Endothelial cell (in vitro differentiated cells): ENCODE measurements at regions not wholly inside any gene's neighbourhood (a gene's known extent, or its start where the extent isn't known, plus 50 kb on each side); places are given as distances from the start of the nearest gene placed in this dataset.

Experiments
- DNase-seq: peaks from one replicate; pipeline ENCODE4 v3.0.0; 2021; ENCODE audit warnings: low spot score
- H3K27ac Mint-ChIP-seq: one replicate; pipeline ENCODE4 v1.8.0; 2021; ENCODE audit warnings: mixed read lengths, inconsistent platforms; ENCODE audit not compliant: unreplicated experiment
- H3K27me3 Mint-ChIP-seq: one replicate; pipeline ENCODE4 v1.8.0; 2021; ENCODE audit warnings: mild to moderate bottlenecking, moderate library complexity, mixed read lengths, inconsistent platforms; ENCODE audit not compliant: unreplicated experiment
- H3K36me3 Mint-ChIP-seq: one replicate; pipeline ENCODE4 v1.8.0; 2021; ENCODE audit warnings: mild to moderate bottlenecking, low read depth, mixed read lengths, inconsistent platforms; ENCODE audit not compliant: unreplicated experiment
- H3K4me1 Mint-ChIP-seq: one replicate; pipeline ENCODE4 v1.8.0; 2021; ENCODE audit warnings: mild to moderate bottlenecking, mixed read lengths, inconsistent platforms; ENCODE audit not compliant: unreplicated experiment
- H3K4me3 Mint-ChIP-seq: one replicate; pipeline ENCODE4 v1.8.0; 2021; ENCODE audit warnings: mild to moderate bottlenecking, mixed read lengths, inconsistent platforms; ENCODE audit not compliant: unreplicated experiment
- H3K9me3 Mint-ChIP-seq: one replicate; pipeline ENCODE4 v1.8.0; 2021; ENCODE audit warnings: mixed read lengths, inconsistent platforms; ENCODE audit not compliant: unreplicated experiment
- TF ChIP-seq, protein P1 (sequence below): fragments of 200-600 bp; sonication (generic); IDR thresholded peaks from one replicate; pipeline ENCODE4 v1.5.0; 2021; ENCODE audit warnings: antibody characterized with exemption; ENCODE audit not compliant: unreplicated experiment

DNA sequence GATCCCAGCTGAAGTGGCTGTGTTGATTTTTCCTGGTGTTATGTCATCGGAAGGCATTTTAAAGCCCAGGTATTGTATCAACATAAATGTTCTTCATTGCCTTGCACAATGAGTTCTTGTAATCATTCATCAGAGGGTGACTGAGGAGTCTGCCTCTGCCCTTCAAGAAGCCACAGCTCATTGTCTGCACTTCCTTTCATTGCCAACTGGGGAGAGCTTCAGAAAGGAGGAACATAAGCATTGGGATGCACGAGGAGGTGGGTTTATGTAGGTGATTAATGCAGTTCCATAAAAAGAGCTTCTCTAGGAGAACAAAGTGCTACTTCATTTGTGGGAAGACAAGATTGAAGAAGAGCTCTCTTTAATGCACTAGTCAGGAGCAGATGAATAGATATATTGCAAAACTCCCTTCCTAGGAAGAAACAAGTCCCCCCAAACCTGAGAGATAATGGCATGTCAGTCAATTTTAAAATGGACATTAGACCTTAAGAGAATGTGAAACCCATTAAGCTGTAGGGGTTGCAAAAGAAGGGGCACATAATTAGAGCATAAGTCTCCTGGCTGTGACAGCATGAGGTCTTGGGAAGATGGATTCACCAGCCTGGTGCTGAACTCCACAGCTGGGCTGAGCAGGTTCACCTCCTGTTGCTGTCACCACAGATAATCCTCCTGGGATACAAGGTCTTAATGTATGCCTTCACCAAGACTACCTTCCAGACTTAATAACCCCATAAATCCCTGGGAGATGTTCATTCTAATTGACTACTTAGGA, 124.6 kb downstream of the BACH1 start:
- Mint-ChIP-seq H3K4me3 (no peak overlapping the region), H3K4me1 (no peaks in the 10 kb centered on the region), H3K27me3 (peaks cover 3% of the 10 kb centered on the region), H3K9me3 (no peaks in the 10 kb centered on the region), H3K27ac (no peak overlapping the region), H3K36me3 (no peaks in the 10 kb centered on the region)
- TF ChIP-seq, protein P1, sequence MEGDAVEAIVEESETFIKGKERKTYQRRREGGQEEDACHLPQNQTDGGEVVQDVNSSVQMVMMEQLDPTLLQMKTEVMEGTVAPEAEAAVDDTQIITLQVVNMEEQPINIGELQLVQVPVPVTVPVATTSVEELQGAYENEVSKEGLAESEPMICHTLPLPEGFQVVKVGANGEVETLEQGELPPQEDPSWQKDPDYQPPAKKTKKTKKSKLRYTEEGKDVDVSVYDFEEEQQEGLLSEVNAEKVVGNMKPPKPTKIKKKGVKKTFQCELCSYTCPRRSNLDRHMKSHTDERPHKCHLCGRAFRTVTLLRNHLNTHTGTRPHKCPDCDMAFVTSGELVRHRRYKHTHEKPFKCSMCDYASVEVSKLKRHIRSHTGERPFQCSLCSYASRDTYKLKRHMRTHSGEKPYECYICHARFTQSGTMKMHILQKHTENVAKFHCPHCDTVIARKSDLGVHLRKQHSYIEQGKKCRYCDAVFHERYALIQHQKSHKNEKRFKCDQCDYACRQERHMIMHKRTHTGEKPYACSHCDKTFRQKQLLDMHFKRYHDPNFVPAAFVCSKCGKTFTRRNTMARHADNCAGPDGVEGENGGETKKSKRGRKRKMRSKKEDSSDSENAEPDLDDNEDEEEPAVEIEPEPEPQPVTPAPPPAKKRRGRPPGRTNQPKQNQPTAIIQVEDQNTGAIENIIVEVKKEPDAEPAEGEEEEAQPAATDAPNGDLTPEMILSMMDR = no peak
- DNase-seq = no peak

DNA sequence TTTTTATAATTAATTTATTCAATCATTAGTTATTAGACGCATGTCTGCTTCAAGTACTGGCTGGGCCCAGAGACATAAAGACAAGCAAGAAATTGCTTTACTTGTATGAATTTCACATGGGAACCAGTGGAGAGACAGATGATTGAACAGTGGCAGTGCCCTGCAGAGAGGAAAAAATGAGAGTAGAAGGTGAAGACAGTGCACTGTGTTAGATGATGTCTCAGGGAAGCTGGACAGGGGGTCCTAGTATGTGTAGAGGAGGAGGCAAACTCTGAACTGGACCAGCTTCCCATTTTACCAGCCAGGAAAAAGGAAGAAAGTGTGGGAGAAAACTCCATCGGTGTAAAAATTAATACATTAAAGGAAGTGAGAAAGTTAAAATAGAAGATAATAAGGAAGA, 126.0 kb downstream of the BACH1 start:
- Mint-ChIP-seq H3K4me1 (no peaks in the 10 kb centered on the region), H3K4me3 (no peak overlapping the region)

DNA sequence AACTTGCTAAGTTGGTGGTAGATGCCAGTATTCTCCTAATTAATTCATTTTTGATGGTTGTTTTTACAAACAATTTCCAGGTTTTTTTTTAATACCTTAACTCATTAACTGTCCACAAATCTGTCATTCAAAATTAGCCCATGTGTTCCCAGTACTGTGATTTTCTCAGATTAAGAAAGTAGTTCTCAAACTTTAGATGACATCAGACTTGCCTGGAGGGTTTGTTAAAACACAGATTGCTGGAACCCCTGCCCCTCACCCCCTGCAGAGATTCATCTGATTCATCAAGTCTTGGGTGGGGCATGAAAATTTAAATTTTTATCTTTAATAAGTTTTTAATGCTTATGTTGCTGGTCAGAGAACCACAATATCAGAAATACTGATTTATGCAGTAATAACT, 130.5 kb downstream of the BACH1 start:
- Mint-ChIP-seq H3K4me1 (peaks cover 2% of the 10 kb centered on the region), H3K27me3 (peaks cover 6% of the 10 kb centered on the region), H3K36me3 (no peaks in the 10 kb centered on the region)

More for the DNA sequence above, 126.0 kb downstream of the BACH1 start:
- no peak for DNase-seq
- Mint-ChIP-seq H3K27ac (no peak overlapping the region), H3K9me3 (no peaks in the 10 kb centered on the region), H3K27me3 (peaks cover 5% of the 10 kb centered on the region), H3K36me3 (no peaks in the 10 kb centered on the region)
- TF ChIP-seq, protein P1 = no peak

DNA sequence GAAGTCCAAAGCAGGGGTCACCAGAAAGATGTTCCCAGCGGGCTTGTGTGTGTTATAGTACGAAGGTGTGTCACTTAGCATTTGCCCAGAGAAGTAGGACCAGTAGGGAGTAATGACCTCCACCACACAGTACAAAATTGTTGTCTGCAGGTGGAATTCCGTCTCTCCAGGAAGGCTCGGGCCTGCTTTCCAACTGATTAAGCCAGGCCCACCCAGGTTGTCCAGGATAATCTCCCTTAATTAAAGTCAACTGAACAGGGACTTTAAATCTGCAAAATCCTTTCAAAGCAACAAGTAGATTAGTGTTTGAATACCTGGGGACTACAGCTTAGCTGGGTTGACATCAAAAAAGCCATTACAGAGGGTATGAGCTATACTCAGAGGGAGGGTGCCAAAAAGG, 131.3 kb downstream of the BACH1 start:
- TF ChIP-seq, protein P1 = no peak
- Mint-ChIP-seq H3K27ac (no peak overlapping the region), H3K36me3 (no peaks in the 10 kb centered on the region), H3K4me1 (peaks cover 7% of the 10 kb centered on the region), H3K27me3 (peaks cover 4% of the 10 kb centered on the region), H3K9me3 (no peaks in the 10 kb centered on the region), H3K4me3 (no peak overlapping the region)
- no peak for DNase-seq

More for the DNA sequence above, 130.5 kb downstream of the BACH1 start:
- H3K9me3 Mint-ChIP-seq = no peaks in the 10 kb centered on the region
- H3K27ac Mint-ChIP-seq = no peak overlapping the region
- DNase-seq = no peak
- no peak overlapping the region for H3K4me3 Mint-ChIP-seq
- TF ChIP-seq, protein P1 = no peak

DNA sequence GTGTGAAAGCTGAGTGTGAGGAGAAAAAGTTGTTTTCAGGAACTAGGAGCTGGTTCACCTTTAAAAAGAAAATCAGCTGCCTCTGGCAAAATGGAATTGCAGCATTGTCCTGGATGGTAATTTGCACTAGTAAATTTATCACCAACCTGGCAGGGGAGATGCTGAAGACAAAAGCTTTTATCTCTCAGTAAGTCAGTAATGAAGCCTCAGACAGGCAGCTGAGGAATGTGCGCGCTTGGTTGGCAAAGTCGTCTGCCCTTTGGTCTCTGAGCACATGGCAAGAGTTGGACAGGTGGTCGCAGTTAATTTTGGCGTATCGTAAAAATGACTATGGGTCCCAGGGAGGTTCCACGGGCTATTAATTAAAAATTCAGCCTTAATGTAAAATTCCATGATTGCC, 131.9 kb downstream of the BACH1 start:
- Mint-ChIP-seq H3K27ac (no peak overlapping the region), H3K4me3 (no peak overlapping the region), H3K36me3 (no peaks in the 10 kb centered on the region), H3K27me3 (peaks cover 4% of the 10 kb centered on the region), H3K4me1 (peaks cover 11% of the 10 kb centered on the region), H3K9me3 (no peaks in the 10 kb centered on the region)
- TF ChIP-seq, protein P1 = no peak
- DNase-seq = no peak
